Activated T-cell treated with anti-CD3 and anti-CD28 coated beads, Interleukin-2, amount 50 U/mL, for 48 hours (primary cell): ENCODE measurements at regions not wholly inside any gene's neighbourhood (a gene's known extent, or its start where the extent isn't known, plus 50 kb on each side); places are given as distances from the start of the nearest gene placed in this dataset.

Source experiments
- DNase-seq, 2 experiments: peaks; one replicate each; pipeline ENCODE4 v3.0.0-alpha.2; 2020

GRCh38 chr1:187091666-187092065, 262.9 kb downstream of the PLA2G4A start:
- no peak for DNase-seq

GRCh38 chr1:187092104-187092503, 263.4 kb downstream of the PLA2G4A start:
- no peak for DNase-seq

GRCh38 chr1:187096689-187097088, 267.9 kb downstream of the PLA2G4A start:
- no peak for DNase-seq

GRCh38 chr1:187110351-187110750, 281.6 kb downstream of the PLA2G4A start:
- no peak for DNase-seq

- no peak for DNase-seq
Observed at GRCh38 chr1:187114792-187115191, 286.0 kb downstream of the PLA2G4A start.

GRCh38 chr1:187121661-187122060, 292.9 kb downstream of the PLA2G4A start:
- DNase-seq, result no peak

GRCh38 chr1:187122566-187122965, 293.8 kb downstream of the PLA2G4A start:
- DNase-seq, result no peak

GRCh38 chr1:187129132-187129531, 300.4 kb downstream of the PLA2G4A start:
- DNase-seq, result no peak

GRCh38 chr1:187143783-187144182, 315.0 kb downstream of the PLA2G4A start:
- no peak for DNase-seq

GRCh38 chr1:187146388-187146787, 317.6 kb downstream of the PLA2G4A start:
- no peak for DNase-seq

- DNase-seq, result no peak
Observed at GRCh38 chr1:187151555-187151954, 322.8 kb downstream of the PLA2G4A start.

GRCh38 chr1:187153047-187153446, 324.3 kb downstream of the PLA2G4A start:
- no peak for DNase-seq

- no peak for DNase-seq
Observed at GRCh38 chr1:187157115-187157514, 328.4 kb downstream of the PLA2G4A start.

GRCh38 chr1:187157552-187157951, 328.8 kb downstream of the PLA2G4A start:
- no peak for DNase-seq

- DNase-seq, result no peak
Observed at GRCh38 chr1:187167555-187167954, 338.8 kb downstream of the PLA2G4A start.

- no peak for DNase-seq
Observed at GRCh38 chr1:187168297-187168696, 339.5 kb downstream of the PLA2G4A start.

- no peak for DNase-seq
Observed at GRCh38 chr1:187185389-187185788, 356.6 kb downstream of the PLA2G4A start.

- no peak for DNase-seq
Observed at GRCh38 chr1:187197685-187198084, 368.9 kb downstream of the PLA2G4A start.

GRCh38 chr1:187203257-187203656, 374.5 kb downstream of the PLA2G4A start:
- no peak for DNase-seq

- DNase-seq, result no peak
Observed at GRCh38 chr1:187212377-187212776, 383.6 kb downstream of the PLA2G4A start.

- DNase-seq, result no peak
Observed at GRCh38 chr1:187226396-187226795, 397.6 kb downstream of the PLA2G4A start.

GRCh38 chr1:187228790-187229189, 400.0 kb downstream of the PLA2G4A start:
- no peak for DNase-seq

GRCh38 chr1:187229496-187229895, 400.7 kb downstream of the PLA2G4A start:
- no peak for DNase-seq

GRCh38 chr1:187234706-187235105, 406.0 kb downstream of the PLA2G4A start:
- DNase-seq, result no peak

GRCh38 chr1:187236199-187236598, 407.4 kb downstream of the PLA2G4A start:
- no peak for DNase-seq

GRCh38 chr1:187236676-187237075, 407.9 kb downstream of the PLA2G4A start:
- DNase-seq, result no peak
